ENCODE measurements at regions not wholly inside any gene's neighbourhood (a gene's known extent, or its start where the extent isn't known, plus 50 kb on each side); places are given as distances from the start of the nearest gene placed in this dataset.
"Not testable (repeated sequence)": the region's sequence is repeated elsewhere in the genome, so short reads cannot be mapped to it uniquely, and the experiment has no call there.

- FAIRE-seq = no peak
- Histone ChIP-seq H3K27me3 (ENCODE audit: control insufficient read depth in 3 of 3, insufficient read depth in 3 of 3, low read length in 3 of 3) (no peaks in the 10 kb centered on the region), H3K4me3 (ENCODE audit: low read depth in 1 of 3, low read length in 3 of 3) (no peak overlapping the region), H3K4me1 (ENCODE audit: control insufficient read depth in 3 of 3, insufficient read depth in 2 of 3, low read depth in 1 of 3, low read length in 2 of 3) (no peaks in the 10 kb centered on the region), H3K27ac (ENCODE audit: low read depth in 1 of 3, low read length in 2 of 3) (no peak overlapping the region), H3K36me3 (ENCODE audit: control insufficient read depth in 3 of 3, insufficient read depth in 2 of 3, low read depth in 1 of 3, low read length in 3 of 3) (no peaks in the 10 kb centered on the region), H3K9me3 (ENCODE audit: control insufficient read depth in 2 of 2, insufficient read depth in 1 of 2, low read depth in 1 of 2, low read length in 1 of 2) (no peaks in the 10 kb centered on the region)
- DNase-seq = no peak
- WGBS, 3 donors = 82 to 85% (median 83%) methylated on average over 3 of the region's 3 CpGs
These were observed 989.6 kb upstream of the KCND2 start for GRCh38 chr7:119283353-119283752.

- DNase-seq = no peak
- Histone ChIP-seq H3K27me3 (ENCODE audit: control insufficient read depth in 3 of 3, insufficient read depth in 3 of 3, low read length in 3 of 3) (no peaks in the 10 kb centered on the region), H3K4me3 (ENCODE audit: low read depth in 1 of 3, low read length in 3 of 3) (no peak overlapping the region), H3K4me1 (ENCODE audit: control insufficient read depth in 3 of 3, insufficient read depth in 2 of 3, low read depth in 1 of 3, low read length in 2 of 3) (no peaks in the 10 kb centered on the region), H3K9me3 (ENCODE audit: control insufficient read depth in 2 of 2, insufficient read depth in 1 of 2, low read depth in 1 of 2, low read length in 1 of 2) (no peaks in the 10 kb centered on the region), H3K36me3 (ENCODE audit: control insufficient read depth in 3 of 3, insufficient read depth in 2 of 3, low read depth in 1 of 3, low read length in 3 of 3) (no peaks in the 10 kb centered on the region), H3K27ac (ENCODE audit: low read depth in 1 of 3, low read length in 2 of 3) (no peak overlapping the region)
- FAIRE-seq = no peak
- 29 to 71% (median 50%) methylated on average over 1 of the region's 1 CpG for WGBS, 3 donors
These were observed 984.6 kb upstream of the KCND2 start for GRCh38 chr7:119288416-119288815.

GRCh38 chr7:119300341-119300740 lies 972.6 kb upstream of the KCND2 start:
- H3K27me3 ChIP-seq (ENCODE audit: control insufficient read depth in 3 of 3, insufficient read depth in 3 of 3, low read length in 3 of 3); DNase-seq; H3K4me1 ChIP-seq (ENCODE audit: control insufficient read depth in 3 of 3, insufficient read depth in 2 of 3, low read depth in 1 of 3, low read length in 2 of 3); H3K9me3 ChIP-seq (ENCODE audit: control insufficient read depth in 2 of 2, insufficient read depth in 1 of 2, low read depth in 1 of 2, low read length in 1 of 2); H3K36me3 ChIP-seq (ENCODE audit: control insufficient read depth in 3 of 3, insufficient read depth in 2 of 3, low read depth in 1 of 3, low read length in 3 of 3); H3K4me3 ChIP-seq (ENCODE audit: low read depth in 1 of 3, low read length in 3 of 3); H3K27ac ChIP-seq (ENCODE audit: low read depth in 1 of 3, low read length in 2 of 3); FAIRE-seq: not testable (repeated sequence)
- WGBS, 3 donors = 60 to 71% (median 65%) methylated on average over 3 of the region's 3 CpGs

- no peaks in the 10 kb centered on the region for H3K4me1 ChIP-seq (ENCODE audit: control insufficient read depth in 3 of 3, insufficient read depth in 2 of 3, low read depth in 1 of 3, low read length in 2 of 3)
- H3K36me3 ChIP-seq (ENCODE audit: control insufficient read depth in 3 of 3, insufficient read depth in 2 of 3, low read depth in 1 of 3, low read length in 3 of 3) = no peaks in the 10 kb centered on the region
- 17 to 51% (median 23%) methylated on average over 1 of the region's 1 CpG for WGBS, 3 donors
- FAIRE-seq (no peak), DNase-seq (no peak)
- H3K9me3 ChIP-seq (ENCODE audit: control insufficient read depth in 2 of 2, insufficient read depth in 1 of 2, low read depth in 1 of 2, low read length in 1 of 2) = no peaks in the 10 kb centered on the region
- H3K4me3 ChIP-seq (ENCODE audit: low read depth in 1 of 3, low read length in 3 of 3) = no peak overlapping the region
- no peaks in the 10 kb centered on the region for H3K27me3 ChIP-seq (ENCODE audit: control insufficient read depth in 3 of 3, insufficient read depth in 3 of 3, low read length in 3 of 3)
- H3K27ac ChIP-seq (ENCODE audit: low read depth in 1 of 3, low read length in 2 of 3) = no peak overlapping the region
These were observed 952.7 kb upstream of the KCND2 start for GRCh38 chr7:119320316-119320715.

- no peaks in the 10 kb centered on the region for H3K4me1 ChIP-seq (ENCODE audit: control insufficient read depth in 3 of 3, insufficient read depth in 2 of 3, low read depth in 1 of 3, low read length in 2 of 3)
- 62 to 81% (median 78%) methylated on average over 5 of the region's 5 CpGs for WGBS, 3 donors
These were observed 943.3 kb upstream of the KCND2 start for GRCh38 chr7:119329715-119330114.

GRCh38 chr7:119335405-119335804 lies 937.6 kb upstream of the KCND2 start:
- no peaks in the 10 kb centered on the region for H3K27me3 ChIP-seq (ENCODE audit: control insufficient read depth in 3 of 3, insufficient read depth in 3 of 3, low read length in 3 of 3)
- no peaks in the 10 kb centered on the region for H3K36me3 ChIP-seq (ENCODE audit: control insufficient read depth in 3 of 3, insufficient read depth in 2 of 3, low read depth in 1 of 3, low read length in 3 of 3)
- no peaks in the 10 kb centered on the region for H3K9me3 ChIP-seq (ENCODE audit: control insufficient read depth in 2 of 2, insufficient read depth in 1 of 2, low read depth in 1 of 2, low read length in 1 of 2)
- H3K4me3 ChIP-seq (ENCODE audit: low read depth in 1 of 3, low read length in 3 of 3) = no peak overlapping the region
- DNase-seq (no peak), FAIRE-seq (no peak)
- WGBS, 3 donors = 41 to 54% (median 48%) methylated on average over 2 of the region's 2 CpGs
- H3K4me1 ChIP-seq (ENCODE audit: control insufficient read depth in 3 of 3, insufficient read depth in 2 of 3, low read depth in 1 of 3, low read length in 2 of 3) = no peaks in the 10 kb centered on the region
- no peak overlapping the region for H3K27ac ChIP-seq (ENCODE audit: low read depth in 1 of 3, low read length in 2 of 3)

More at GRCh38 chr7:119329715-119330114, 943.3 kb upstream of the KCND2 start:
- H3K36me3 ChIP-seq (ENCODE audit: control insufficient read depth in 3 of 3, insufficient read depth in 2 of 3, low read depth in 1 of 3, low read length in 3 of 3) = no peaks in the 10 kb centered on the region
- no peak overlapping the region for H3K4me3 ChIP-seq (ENCODE audit: low read depth in 1 of 3, low read length in 3 of 3)
- H3K27ac ChIP-seq (ENCODE audit: low read depth in 1 of 3, low read length in 2 of 3) = no peak overlapping the region
- no peak for FAIRE-seq
- DNase-seq = no peak
- no peaks in the 10 kb centered on the region for H3K27me3 ChIP-seq (ENCODE audit: control insufficient read depth in 3 of 3, insufficient read depth in 3 of 3, low read length in 3 of 3)
- H3K9me3 ChIP-seq (ENCODE audit: control insufficient read depth in 2 of 2, insufficient read depth in 1 of 2, low read depth in 1 of 2, low read length in 1 of 2) = no peaks in the 10 kb centered on the region

GRCh38 chr7:119341822-119342221 lies 931.2 kb upstream of the KCND2 start:
- peak in 1 of 2 donors; percentile 54 for DNase-seq
- H3K36me3 ChIP-seq (ENCODE audit: control insufficient read depth in 3 of 3, insufficient read depth in 2 of 3, low read depth in 1 of 3, low read length in 3 of 3) = no peaks in the 10 kb centered on the region
- 48 to 73% (median 72%) methylated on average over 5 of the region's 5 CpGs for WGBS, 3 donors
- FAIRE-seq = no peak
- no peaks in the 10 kb centered on the region for H3K27me3 ChIP-seq (ENCODE audit: control insufficient read depth in 3 of 3, insufficient read depth in 3 of 3, low read length in 3 of 3)
- no peaks in the 10 kb centered on the region for H3K4me1 ChIP-seq (ENCODE audit: control insufficient read depth in 3 of 3, insufficient read depth in 2 of 3, low read depth in 1 of 3, low read length in 2 of 3)
- H3K4me3 ChIP-seq (ENCODE audit: low read depth in 1 of 3, low read length in 3 of 3) = no peak overlapping the region
- H3K27ac ChIP-seq (ENCODE audit: low read depth in 1 of 3, low read length in 2 of 3) = no peak overlapping the region
- no peaks in the 10 kb centered on the region for H3K9me3 ChIP-seq (ENCODE audit: control insufficient read depth in 2 of 2, insufficient read depth in 1 of 2, low read depth in 1 of 2, low read length in 1 of 2)

GRCh38 chr7:119343289-119343688 lies 929.7 kb upstream of the KCND2 start:
- WGBS, 3 donors = 3 to 31% (median 8%) methylated on average over 1 of the region's 1 CpG
- Histone ChIP-seq H3K4me3 (ENCODE audit: low read depth in 1 of 3, low read length in 3 of 3) (no peak overlapping the region), H3K36me3 (ENCODE audit: control insufficient read depth in 3 of 3, insufficient read depth in 2 of 3, low read depth in 1 of 3, low read length in 3 of 3) (no peaks in the 10 kb centered on the region), H3K27ac (ENCODE audit: low read depth in 1 of 3, low read length in 2 of 3) (no peak overlapping the region), H3K27me3 (ENCODE audit: control insufficient read depth in 3 of 3, insufficient read depth in 3 of 3, low read length in 3 of 3) (no peaks in the 10 kb centered on the region), H3K9me3 (ENCODE audit: control insufficient read depth in 2 of 2, insufficient read depth in 1 of 2, low read depth in 1 of 2, low read length in 1 of 2) (no peaks in the 10 kb centered on the region), H3K4me1 (ENCODE audit: control insufficient read depth in 3 of 3, insufficient read depth in 2 of 3, low read depth in 1 of 3, low read length in 2 of 3) (no peaks in the 10 kb centered on the region)
- no peak for FAIRE-seq
- no peak for DNase-seq

- H3K4me1 ChIP-seq (ENCODE audit: control insufficient read depth in 3 of 3, insufficient read depth in 2 of 3, low read depth in 1 of 3, low read length in 2 of 3) = no peaks in the 10 kb centered on the region
- no peak overlapping the region for H3K4me3 ChIP-seq (ENCODE audit: low read depth in 1 of 3, low read length in 3 of 3)
- no peaks in the 10 kb centered on the region for H3K27me3 ChIP-seq (ENCODE audit: control insufficient read depth in 3 of 3, insufficient read depth in 3 of 3, low read length in 3 of 3)
- WGBS, 3 donors = 55 to 63% (median 62%) methylated on average over 2 of the region's 2 CpGs
- DNase-seq (no peak), FAIRE-seq (no peak)
- H3K27ac ChIP-seq (ENCODE audit: low read depth in 1 of 3, low read length in 2 of 3) = no peak overlapping the region
- H3K36me3 ChIP-seq (ENCODE audit: control insufficient read depth in 3 of 3, insufficient read depth in 2 of 3, low read depth in 1 of 3, low read length in 3 of 3) = no peaks in the 10 kb centered on the region
- H3K9me3 ChIP-seq (ENCODE audit: control insufficient read depth in 2 of 2, insufficient read depth in 1 of 2, low read depth in 1 of 2, low read length in 1 of 2) = no peaks in the 10 kb centered on the region
These were observed 928.5 kb upstream of the KCND2 start for GRCh38 chr7:119344466-119344865.

Measured in small intestine (tissue), 7 donors.